ENCODE measurements at regions not wholly inside any gene's neighbourhood (a gene's known extent, or its start where the extent isn't known, plus 50 kb on each side); places are given as distances from the start of the nearest gene placed in this dataset.

DNA sequence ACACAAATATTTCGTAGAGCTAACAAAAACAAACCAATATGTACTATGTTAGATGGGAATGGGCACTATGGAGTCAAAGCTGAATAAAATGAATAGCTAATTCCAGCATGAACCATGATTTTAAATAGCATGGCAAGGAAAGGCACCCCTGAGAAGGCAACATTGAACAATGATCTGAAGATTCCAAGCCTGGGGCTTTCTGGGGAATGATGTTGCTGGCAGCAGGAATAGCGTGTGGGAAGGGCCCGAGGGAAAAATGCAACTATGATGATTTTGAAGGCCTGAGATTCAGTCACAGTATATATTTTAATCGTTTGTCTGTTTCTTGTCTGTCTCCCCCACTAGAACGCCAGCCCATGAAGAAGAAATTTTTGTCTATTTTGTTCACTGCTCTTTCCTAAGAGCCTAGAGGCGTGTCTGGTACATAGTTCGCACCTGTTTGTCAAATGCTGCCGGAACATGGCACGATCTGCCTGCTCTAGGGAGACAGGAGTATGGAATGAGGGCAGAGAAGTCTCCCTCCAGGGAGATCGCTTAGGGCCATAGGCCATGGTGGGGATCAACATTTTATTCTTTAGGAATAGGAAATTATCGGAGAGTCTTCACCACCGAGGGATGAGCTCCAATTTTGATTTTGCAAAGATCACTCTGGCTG, 84.8 kb upstream of the EYA2 start:
- no peak overlapping the region for H3K23ac ChIP-seq (ENCODE audit: low read depth, low read length)
- H2AK9ac ChIP-seq (replicated peaks; ENCODE audit: low read depth, low read length, poor library complexity) = no peak overlapping the region
- H3K27ac ChIP-seq (ENCODE audit: insufficient read depth, low read length) = no peak overlapping the region
- no peaks in the 10 kb centered on the region for H3K36me3 ChIP-seq (ENCODE audit: control insufficient read depth, insufficient read depth, low read length)
- no peak overlapping the region for H2AK5ac ChIP-seq (ENCODE audit: low read depth, low read length)
- H4K8ac ChIP-seq (ENCODE audit: low read depth in 2 of 2, low read length in 2 of 2) = no peak overlapping the region
- BruUV-seq (replicated peaks) = no TSS peak
- H3K4me1 ChIP-seq (ENCODE audit: control insufficient read depth, insufficient read depth, low read length) = peaks cover 4% of the 10 kb centered on the region
- no peak overlapping the region for H2BK15ac ChIP-seq (ENCODE audit: low read depth, low read length)
- peaks cover 5% of the 10 kb centered on the region; the same call in 1 of the 2 replicates for H3K27me3 ChIP-seq (ENCODE audit: control insufficient read depth, insufficient read depth, low read length)
- no peak for ATAC-seq (ENCODE audit: low read depth)
- no peak overlapping the region for H3K14ac ChIP-seq (replicated peaks; ENCODE audit: low read depth, low read length)
- H3K9me1 ChIP-seq (ENCODE audit: insufficient read depth, low read length) = peaks cover 5% of the 10 kb centered on the region; the same call in 1 of the 2 replicates
- no peak overlapping the region for H3K18ac ChIP-seq (ENCODE audit: low read depth, low read length)
- dilution Hi-C loops (cut with HindIII; ENCODE audit: low sequenced_read_pairs, unreplicated experiment) = no loop called here
- WGBS, 2 experiments (ENCODE audit: extremely low coverage in 2 of 2, insufficient read length in 1 of 2) = 80% methylated on average over 2 of the region's 12 CpGs; no CpG with 5 or more reads in 1 of the 2 experiments
- intact Hi-C loops (cut with micrococcal nuclease) = no loop called here
- DNase-seq = no peak
- in situ Hi-C loops (cut with MboI; ENCODE audit: low sequenced_read_pairs) = no loop called here
- H3K4me3 ChIP-seq (ENCODE audit: insufficient read depth, low read depth, low read length) = no peak overlapping the region
- H3K9me3 ChIP-seq (ENCODE audit: control insufficient read depth, insufficient read depth, low read length) = no peaks in the 10 kb centered on the region
- H3K79me1 ChIP-seq (ENCODE audit: low read depth in 1 of 2, low read length in 2 of 2) = no peaks in the 10 kb centered on the region
- H4K91ac ChIP-seq (ENCODE audit: insufficient read depth, low read depth, low read length) = no peak overlapping the region
- H3K4me2 ChIP-seq (ENCODE audit: low read depth, low read length) = no peak overlapping the region
- POLR2A ChIA-PET (ENCODE audit: unreplicated experiment) = no interaction called here
- H2BK120ac ChIP-seq (ENCODE audit: low read depth, low read length) = no peak overlapping the region
- no peak overlapping the region for H2BK5ac ChIP-seq (ENCODE audit: low read depth, low read length, poor library complexity, severe bottlenecking)
- TF ChIP-seq USF2 (IDR thresholded peaks at IDR 0.05; ENCODE audit: low read depth, low read length) (no peak), MAZ (IDR thresholded peaks at IDR 0.05; ENCODE audit: borderline replicate concordance, low read depth, low read length) (no peak), CTCF (conservative IDR thresholded peaks at IDR 0.05; ENCODE audit: low read depth, low read length) (no peak), CEBPB (IDR thresholded peaks at IDR 0.05; ENCODE audit: low read depth, low read length) (no peak), MAFK (IDR thresholded peaks at IDR 0.05; ENCODE audit: low read depth, low read length) (no peak), NFE2L2 (IDR thresholded peaks at IDR 0.05; ENCODE audit: low read depth, low read length) (no peak)
- H4K20me1 ChIP-seq (ENCODE audit: insufficient read depth, low read length) = 0 out of 2 replicates have a peak, but pooled peaks cover 4% of the 10 kb centered on the region
- H3K4ac ChIP-seq (ENCODE audit: low read depth, low read length) = no peak overlapping the region
- H3K56ac ChIP-seq (ENCODE audit: extremely low read depth, insufficient read depth, low read length) = no peak overlapping the region
- H4K5ac ChIP-seq (ENCODE audit: low read depth, low read length) = no peak overlapping the region
- CTCF ChIA-PET = no interaction called here
- H3K9ac ChIP-seq (ENCODE audit: low read depth, low read length) = no peak overlapping the region
- H2AFZ ChIP-seq (replicated peaks; ENCODE audit: low read length, poor library complexity) = no peak overlapping the region
- H2BK20ac ChIP-seq (ENCODE audit: low read depth, low read length) = no peak overlapping the region
